Dermis microvascular lymphatic vessel endothelial cell (primary cell): ENCODE measurements at regions not wholly inside any gene's neighbourhood (a gene's known extent, or its start where the extent isn't known, plus 50 kb on each side); places are given as distances from the start of the nearest gene placed in this dataset.

Source experiments
- DNase-seq, 2 donors: peaks; one replicate each; pipeline versions ENCODE4 v3.0.0 to v3.0.0-alpha.2; 2010; ENCODE audit warnings: low read depth in 2 of 2

- DNase-seq: no peak
Measured at GRCh38 chr1:34602907-34603306, 151.9 kb upstream of the GJB5 start.

DNA sequence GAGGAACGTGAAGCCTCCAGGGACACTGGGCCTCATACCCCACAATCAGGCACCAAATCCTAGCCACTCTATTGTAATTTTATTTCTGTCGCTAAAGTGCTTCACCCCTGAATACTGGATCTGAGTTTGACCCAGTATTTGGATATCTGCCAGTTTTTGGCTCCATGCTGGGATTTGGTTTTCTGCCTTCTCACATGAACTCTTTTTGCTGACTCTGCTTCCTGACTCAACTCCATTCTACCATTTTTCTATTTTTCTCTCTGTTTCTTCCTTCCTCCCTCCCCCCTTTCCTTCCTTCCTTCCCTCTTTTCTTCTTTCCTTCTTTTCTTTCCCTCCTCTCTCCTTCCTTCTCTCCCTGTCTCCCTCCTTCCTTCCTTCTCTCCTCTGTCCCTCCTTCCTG is 151.3 kb upstream of the GJB5 start:
- no peak for DNase-seq

- no peak for DNase-seq
Measured at GRCh38 chr1:34606504-34606903, 148.3 kb upstream of the GJB5 start.

DNA sequence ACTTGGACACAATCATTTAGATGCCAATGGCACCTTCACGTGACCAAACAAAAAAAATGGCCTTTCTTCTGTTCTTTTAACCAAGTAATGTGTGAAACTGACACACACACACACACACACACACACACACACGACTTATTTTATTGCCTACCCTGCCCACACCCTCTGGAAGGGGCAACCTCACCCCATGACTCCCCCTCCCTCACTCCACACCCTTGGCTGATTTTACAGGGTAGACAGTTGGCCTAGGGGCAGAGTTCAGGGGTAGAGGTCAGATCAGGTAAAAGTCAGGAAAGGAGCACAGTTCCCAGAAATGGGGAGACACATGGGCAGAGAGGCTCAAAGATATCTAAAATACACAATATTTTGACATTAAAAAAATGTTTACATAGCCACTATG is 144.8 kb upstream of the GJB5 start:
- DNase-seq: no peak

DNA sequence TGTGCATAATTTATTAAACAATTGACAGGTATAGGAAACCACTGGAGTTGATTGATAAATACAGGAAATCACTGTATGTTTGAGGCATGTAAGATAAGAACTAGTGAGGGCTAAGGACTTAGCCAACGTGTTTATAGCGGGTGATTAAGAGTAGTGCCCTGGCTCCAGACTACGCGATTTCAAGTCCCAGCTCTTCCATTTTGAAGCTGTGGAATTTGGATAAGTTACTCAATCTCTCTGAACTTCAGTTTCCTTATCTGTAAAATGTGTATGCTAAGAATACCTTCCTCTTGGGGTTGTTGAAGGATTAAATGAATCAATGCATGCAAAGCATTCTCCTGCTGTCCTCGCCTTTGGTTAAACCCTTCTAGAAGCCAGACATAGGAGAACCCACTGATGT is 143.3 kb upstream of the GJB5 start:
- no peak for DNase-seq

DNA sequence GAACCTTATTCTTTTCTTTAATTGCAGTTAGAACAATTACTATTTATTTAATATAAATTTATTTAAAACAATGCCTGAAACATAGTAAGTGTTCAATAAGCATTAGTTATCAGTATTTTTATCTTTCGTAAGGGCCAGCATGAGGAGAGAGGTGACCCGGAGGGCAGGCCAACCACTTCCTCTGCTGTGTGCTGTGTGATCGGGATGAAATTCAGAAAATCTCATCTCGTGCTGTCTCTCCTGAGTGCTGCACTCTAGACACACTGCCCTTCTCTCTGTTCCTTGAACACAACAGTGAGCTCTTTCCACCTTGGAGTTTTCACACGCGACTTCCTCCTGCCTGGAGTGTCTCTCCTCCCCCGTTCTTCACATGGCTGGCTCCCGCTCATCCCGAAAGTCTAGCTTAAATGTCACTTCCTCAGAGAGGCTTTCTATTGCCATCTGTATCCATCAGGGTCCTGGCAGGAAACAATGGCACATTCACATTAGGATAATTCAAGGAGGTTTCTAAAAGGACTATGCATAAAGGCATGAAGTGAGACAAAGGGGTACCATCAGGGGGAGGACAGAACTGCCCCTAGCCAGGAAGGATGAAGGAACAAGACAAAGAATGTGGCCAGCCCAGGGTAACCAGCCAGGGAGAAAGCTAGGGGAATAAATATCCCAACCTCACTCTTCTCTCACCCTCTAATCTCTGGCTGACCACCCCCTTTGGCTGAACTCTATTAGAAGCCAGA is 142.6 kb upstream of the GJB5 start:
- no peak for DNase-seq

GRCh38 chr1:34617321-34618118 is 137.3 kb upstream of the GJB5 start:
- DNase-seq: no peak

- DNase-seq: no peak
Measured at GRCh38 chr1:34618381-34618780, 136.5 kb upstream of the GJB5 start.

- no peak for DNase-seq
Measured at GRCh38 chr1:34619256-34619655, 135.6 kb upstream of the GJB5 start.

- DNase-seq: no peak
Measured at GRCh38 chr1:34621916-34622315, 132.9 kb upstream of the GJB5 start.

- DNase-seq: no peak
Measured at GRCh38 chr1:34625521-34626015, 129.3 kb upstream of the GJB5 start.

DNA sequence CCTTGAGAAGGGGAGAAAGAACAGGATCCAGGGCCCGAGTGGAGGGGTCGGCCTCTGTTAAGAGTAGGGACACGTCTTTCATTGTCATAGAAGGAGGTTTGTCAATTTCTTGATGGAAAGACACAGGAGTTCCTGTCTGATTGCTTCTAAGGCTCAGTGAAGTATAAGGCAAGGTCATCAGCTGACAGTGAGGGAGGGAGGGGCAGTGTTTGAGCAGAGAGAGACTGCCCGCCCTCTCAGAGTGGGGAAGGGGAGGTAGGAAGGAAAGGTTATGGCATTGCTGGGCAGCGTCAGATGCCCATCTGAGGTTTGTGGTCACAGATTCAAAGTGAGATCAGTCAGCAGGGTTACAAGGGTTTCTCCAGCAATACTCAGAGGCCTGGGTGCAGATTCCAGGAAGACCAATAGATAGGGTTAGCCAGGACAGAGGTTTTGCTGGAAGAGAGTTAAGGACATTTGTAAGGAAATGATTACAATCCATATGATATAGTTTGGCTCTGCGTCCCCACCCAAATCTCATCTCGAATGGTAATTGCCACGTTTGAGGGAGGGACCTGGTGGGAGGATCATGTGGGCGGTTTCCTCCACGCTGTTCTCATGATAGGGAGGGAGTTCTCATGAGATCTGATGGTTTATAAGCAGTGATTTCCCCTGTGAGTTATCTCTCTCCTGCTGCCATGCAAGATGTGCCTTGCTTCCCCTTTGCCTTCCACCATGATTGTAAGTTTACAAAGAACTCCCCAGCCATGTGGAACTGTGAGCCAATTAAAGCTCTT is 127.2 kb upstream of the GJB5 start:
- DNase-seq: no peak

- no peak for DNase-seq
Measured at GRCh38 chr1:34631126-34631525, 123.7 kb upstream of the GJB5 start.

- no peak for DNase-seq
Measured at GRCh38 chr1:34639701-34640100, 115.1 kb upstream of the GJB5 start.

- DNase-seq: no peak
Measured at GRCh38 chr1:34640654-34641401, 114.0 kb upstream of the GJB5 start.

- no peak for DNase-seq
Measured at GRCh38 chr1:34642679-34643078, 112.2 kb upstream of the GJB5 start.

- DNase-seq: no peak
Measured at GRCh38 chr1:34645109-34645688, 109.6 kb upstream of the GJB5 start.

- no peak for DNase-seq
Measured at GRCh38 chr1:34645919-34646318, 108.9 kb upstream of the GJB5 start.

DNA sequence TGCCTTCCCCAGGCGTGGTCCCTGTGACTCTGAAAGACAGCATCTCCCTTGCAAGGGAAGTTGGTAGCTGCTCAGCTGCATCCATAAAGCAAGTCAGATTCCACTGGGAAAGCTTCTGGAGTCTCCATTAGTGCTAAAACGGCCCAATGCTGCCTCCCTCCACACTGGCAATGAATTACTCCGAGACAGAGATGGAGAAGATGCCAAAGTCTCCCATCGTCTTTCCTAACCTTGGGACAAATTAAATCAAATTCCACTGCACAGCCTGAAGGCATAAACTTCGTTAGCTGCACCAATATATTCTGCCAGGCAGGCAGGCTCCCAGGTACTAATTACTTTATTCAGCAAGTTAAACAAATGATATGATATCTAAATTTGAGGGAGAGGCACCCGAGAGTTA is 106.3 kb upstream of the GJB5 start:
- DNase-seq: no peak

GRCh38 chr1:34650090-34650489 is 104.8 kb upstream of the GJB5 start:
- no peak for DNase-seq

DNA sequence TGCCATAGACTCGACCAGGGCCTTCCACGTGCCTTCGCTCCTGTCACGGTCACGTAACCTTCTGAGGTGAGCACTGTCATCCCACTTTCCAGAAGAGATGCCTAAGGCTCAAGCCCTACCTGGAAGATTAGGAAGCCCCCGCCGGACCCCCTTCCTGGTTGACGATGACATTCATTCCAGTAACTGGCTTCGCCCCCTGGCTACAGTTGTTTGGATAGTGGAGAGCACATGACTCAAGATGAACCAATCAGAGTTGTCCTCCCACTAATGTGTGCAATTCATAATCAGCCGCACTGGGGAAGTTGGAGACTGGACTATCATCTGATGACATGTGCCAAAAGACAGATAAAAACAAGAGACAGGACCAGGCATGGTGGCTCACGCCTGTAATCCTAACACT is 104.0 kb upstream of the GJB5 start:
- no peak for DNase-seq
